Thyroid gland (tissue), 4 donors: ENCODE measurements at regions not wholly inside any gene's neighbourhood (a gene's known extent, or its start where the extent isn't known, plus 50 kb on each side); places are given as distances from the start of the nearest gene placed in this dataset.

Source experiments
- POLR2A ChIP-seq, 2 donors: fragments of 450-650 bp; IDR thresholded peaks; one replicate each; pipeline ENCODE4 v1.6.1; 2017; ENCODE audit warnings: antibody characterized with exemption in 2 of 2, mild to moderate bottlenecking in 2 of 2, moderate library complexity in 1 of 2
- TF ChIP-seq, protein P1 (sequence below), 6 experiments: fragments of 200-600 bp in 3 of 6; fragments of 450-650 bp in 3 of 6; sonication (generic) in 3 of 6; IDR thresholded peaks; one replicate each; pipeline ENCODE4 v1.5.1; 2016 to 2019; ENCODE audit warnings: antibody characterized with exemption in 6 of 6, mild to moderate bottlenecking in 2 of 6, inconsistent platforms in 1 of 6, moderate library complexity in 1 of 6

DNA sequence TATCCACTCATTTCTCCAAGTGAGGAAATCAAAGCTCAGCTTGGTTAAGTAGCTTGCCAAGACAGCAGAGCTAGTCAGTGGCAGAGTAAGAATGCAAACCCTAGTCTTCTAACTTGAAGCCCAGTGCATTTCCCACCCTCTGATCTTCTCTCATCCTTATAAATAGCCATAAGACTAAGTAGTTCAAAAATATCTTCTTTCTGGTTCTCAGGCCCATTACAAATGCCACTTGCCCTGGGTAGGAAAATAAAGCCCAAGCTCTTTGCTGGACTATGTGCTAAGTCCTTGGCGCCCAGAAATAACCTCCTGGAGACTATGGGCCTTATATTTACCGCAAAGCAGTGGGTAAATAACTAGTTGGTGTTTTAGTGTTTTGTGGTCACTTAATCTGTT lies 505.8 kb downstream of the PLPP3 start:
- TF ChIP-seq, protein P1, sequence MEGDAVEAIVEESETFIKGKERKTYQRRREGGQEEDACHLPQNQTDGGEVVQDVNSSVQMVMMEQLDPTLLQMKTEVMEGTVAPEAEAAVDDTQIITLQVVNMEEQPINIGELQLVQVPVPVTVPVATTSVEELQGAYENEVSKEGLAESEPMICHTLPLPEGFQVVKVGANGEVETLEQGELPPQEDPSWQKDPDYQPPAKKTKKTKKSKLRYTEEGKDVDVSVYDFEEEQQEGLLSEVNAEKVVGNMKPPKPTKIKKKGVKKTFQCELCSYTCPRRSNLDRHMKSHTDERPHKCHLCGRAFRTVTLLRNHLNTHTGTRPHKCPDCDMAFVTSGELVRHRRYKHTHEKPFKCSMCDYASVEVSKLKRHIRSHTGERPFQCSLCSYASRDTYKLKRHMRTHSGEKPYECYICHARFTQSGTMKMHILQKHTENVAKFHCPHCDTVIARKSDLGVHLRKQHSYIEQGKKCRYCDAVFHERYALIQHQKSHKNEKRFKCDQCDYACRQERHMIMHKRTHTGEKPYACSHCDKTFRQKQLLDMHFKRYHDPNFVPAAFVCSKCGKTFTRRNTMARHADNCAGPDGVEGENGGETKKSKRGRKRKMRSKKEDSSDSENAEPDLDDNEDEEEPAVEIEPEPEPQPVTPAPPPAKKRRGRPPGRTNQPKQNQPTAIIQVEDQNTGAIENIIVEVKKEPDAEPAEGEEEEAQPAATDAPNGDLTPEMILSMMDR (IDR thresholded peaks at IDR 0.05) = no peak
- no peak for TF ChIP-seq POLR2A (IDR thresholded peaks at IDR 0.05)
